Hematopoietic multipotent progenitor cell treated with erythropoietin and hydrocortisone succinate and interleukin-3 and kit ligand, for 17 days (in vitro differentiated cells): ENCODE measurements at regions not wholly inside any gene's neighbourhood (a gene's known extent, or its start where the extent isn't known, plus 50 kb on each side); places are given as distances from the start of the nearest gene placed in this dataset.
A peak's percentile ranks its signal among the peaks of the same experiment; 100 is the strongest.

ENCODE experiments used
- DNase-seq: peaks from one replicate; pipeline ENCODE4 v3.0.0-alpha.2; 2015; ENCODE audit warnings: low spot score

GRCh38 chr4:81881855-81882621 is 410.3 kb upstream of the RASGEF1B start:
- no peak for DNase-seq

GRCh38 chr4:81876106-81876505 is 404.4 kb upstream of the RASGEF1B start:
- no peak for DNase-seq

GRCh38 chr4:81874661-81875515 is 403.2 kb upstream of the RASGEF1B start:
- no peak for DNase-seq

GRCh38 chr4:81870275-81870674 is 398.6 kb upstream of the RASGEF1B start:
- no peak for DNase-seq

GRCh38 chr4:81860111-81860510 is 388.4 kb upstream of the RASGEF1B start:
- DNase-seq, result no peak

GRCh38 chr4:81854406-81854805 is 382.7 kb upstream of the RASGEF1B start:
- DNase-seq, result no peak

- no peak for DNase-seq
These were observed 380.5 kb upstream of the RASGEF1B start for GRCh38 chr4:81852031-81852715.

- DNase-seq, result no peak
These were observed 379.0 kb upstream of the RASGEF1B start for GRCh38 chr4:81850701-81851100.

- DNase-seq, result no peak
These were observed 374.1 kb upstream of the RASGEF1B start for GRCh38 chr4:81845761-81846160.

GRCh38 chr4:81845273-81845672 is 373.6 kb upstream of the RASGEF1B start:
- DNase-seq, result no peak

- DNase-seq, result peak; percentile 82
These were observed 373.0 kb upstream of the RASGEF1B start for GRCh38 chr4:81844717-81845116.

GRCh38 chr4:81839347-81840042 is 367.8 kb upstream of the RASGEF1B start:
- no peak for DNase-seq

GRCh38 chr4:81838586-81838985 is 366.9 kb upstream of the RASGEF1B start:
- no peak for DNase-seq

GRCh38 chr4:81836716-81837115 is 365.0 kb upstream of the RASGEF1B start:
- no peak for DNase-seq

GRCh38 chr4:81833576-81833975 is 361.9 kb upstream of the RASGEF1B start:
- no peak for DNase-seq

GRCh38 chr4:81828991-81829390 is 357.3 kb upstream of the RASGEF1B start:
- no peak for DNase-seq

GRCh38 chr4:81827577-81828202 is 356.0 kb upstream of the RASGEF1B start:
- no peak for DNase-seq

GRCh38 chr4:81826817-81827424 is 355.2 kb upstream of the RASGEF1B start:
- no peak for DNase-seq

GRCh38 chr4:81826335-81826734 is 354.6 kb upstream of the RASGEF1B start:
- no peak for DNase-seq

GRCh38 chr4:81818385-81818920 is 346.7 kb upstream of the RASGEF1B start:
- no peak for DNase-seq
